Ammon's horn (tissue), 1 donor: ENCODE measurements at regions not wholly inside any gene's neighbourhood (a gene's known extent, or its start where the extent isn't known, plus 50 kb on each side); places are given as distances from the start of the nearest gene placed in this dataset.
"Not testable (repeated sequence)": the region's sequence is repeated elsewhere in the genome, so short reads cannot be mapped to it uniquely, and the experiment has no call there.

ENCODE experiments used
- DNase-seq: peaks from one replicate; pipeline ENCODE4 v3.0.0-alpha.2; 2016; ENCODE audit warnings: low spot score

DNA sequence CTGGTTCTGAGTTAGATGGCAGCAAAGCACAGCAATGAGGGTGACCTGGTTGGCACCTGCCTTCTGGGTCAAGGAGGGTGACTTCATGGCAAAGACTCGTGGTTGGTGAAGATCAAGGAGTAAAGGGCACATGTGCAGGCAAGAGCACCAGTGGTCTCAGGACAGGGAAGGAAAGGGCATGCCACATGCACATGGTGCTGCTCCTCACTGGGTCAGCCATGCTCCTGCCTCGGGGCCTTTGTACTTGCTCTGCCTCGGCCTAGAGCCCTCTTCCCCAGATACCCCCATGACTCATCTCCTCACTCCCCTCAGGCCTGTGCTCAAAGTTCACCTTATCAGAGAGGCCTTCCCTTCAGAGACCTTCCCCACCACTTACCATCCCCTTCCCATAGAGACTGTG is 106.7 kb upstream of the KDM7A start:
- DNase-seq = no peak

DNA sequence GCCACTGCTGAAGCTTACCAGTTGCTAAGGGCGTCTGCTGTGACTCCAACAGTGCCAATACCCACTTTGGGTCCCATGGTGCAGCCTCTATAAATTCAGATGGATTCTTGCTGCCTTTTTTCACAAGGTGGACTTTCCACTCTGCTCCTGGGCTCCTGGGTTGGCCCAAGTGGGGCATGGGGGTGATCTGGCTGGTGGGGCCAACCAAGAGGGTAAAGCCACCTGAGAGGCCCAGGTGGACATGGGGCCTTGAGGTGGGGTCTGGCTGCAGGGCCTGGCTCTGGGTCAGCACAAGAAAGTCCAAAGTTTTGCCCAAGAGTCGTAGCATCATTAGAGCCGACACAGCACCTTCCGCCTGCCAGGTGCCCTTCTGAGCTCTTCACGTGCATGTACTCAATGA is 105.2 kb upstream of the KDM7A start:
- DNase-seq = no peak

DNA sequence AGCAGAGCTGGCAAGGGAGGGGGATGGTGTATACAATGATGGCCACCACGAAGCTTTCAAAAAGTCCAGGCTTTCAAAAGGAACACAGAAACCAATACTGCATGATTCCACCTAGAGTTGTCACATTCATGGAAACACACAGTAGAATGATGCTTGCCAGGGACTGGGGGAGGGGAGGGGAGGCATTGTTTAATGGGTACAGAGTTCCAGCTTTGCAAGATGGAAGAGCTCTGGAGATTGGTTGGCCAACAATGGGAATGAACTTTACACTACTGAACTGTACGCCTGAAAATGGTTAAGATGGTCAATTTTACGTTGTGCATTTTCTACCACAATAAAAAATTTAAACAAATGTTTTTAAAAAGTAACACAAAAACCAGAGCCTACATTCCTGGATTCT is 104.5 kb upstream of the KDM7A start:
- DNase-seq = no peak

DNA sequence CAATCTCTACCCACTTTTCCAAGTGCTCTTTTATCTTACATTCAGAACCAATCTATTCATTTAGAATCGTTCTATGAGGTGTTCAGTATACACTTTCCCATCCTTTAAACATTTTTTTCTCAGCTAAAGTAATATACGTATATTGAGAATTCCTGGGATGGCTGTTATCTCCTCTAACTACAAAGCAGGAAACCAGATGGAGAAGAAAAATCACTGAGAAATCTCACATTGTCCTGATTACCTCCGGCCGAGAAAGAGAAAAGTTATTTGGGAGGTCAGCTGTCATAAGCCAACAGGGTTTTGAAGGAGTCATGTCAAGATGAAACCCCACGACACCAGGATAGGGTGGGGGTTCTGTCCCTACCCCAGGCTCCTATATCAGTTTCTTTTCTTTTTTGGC is 99.2 kb upstream of the KDM7A start:
- DNase-seq = no peak

DNA sequence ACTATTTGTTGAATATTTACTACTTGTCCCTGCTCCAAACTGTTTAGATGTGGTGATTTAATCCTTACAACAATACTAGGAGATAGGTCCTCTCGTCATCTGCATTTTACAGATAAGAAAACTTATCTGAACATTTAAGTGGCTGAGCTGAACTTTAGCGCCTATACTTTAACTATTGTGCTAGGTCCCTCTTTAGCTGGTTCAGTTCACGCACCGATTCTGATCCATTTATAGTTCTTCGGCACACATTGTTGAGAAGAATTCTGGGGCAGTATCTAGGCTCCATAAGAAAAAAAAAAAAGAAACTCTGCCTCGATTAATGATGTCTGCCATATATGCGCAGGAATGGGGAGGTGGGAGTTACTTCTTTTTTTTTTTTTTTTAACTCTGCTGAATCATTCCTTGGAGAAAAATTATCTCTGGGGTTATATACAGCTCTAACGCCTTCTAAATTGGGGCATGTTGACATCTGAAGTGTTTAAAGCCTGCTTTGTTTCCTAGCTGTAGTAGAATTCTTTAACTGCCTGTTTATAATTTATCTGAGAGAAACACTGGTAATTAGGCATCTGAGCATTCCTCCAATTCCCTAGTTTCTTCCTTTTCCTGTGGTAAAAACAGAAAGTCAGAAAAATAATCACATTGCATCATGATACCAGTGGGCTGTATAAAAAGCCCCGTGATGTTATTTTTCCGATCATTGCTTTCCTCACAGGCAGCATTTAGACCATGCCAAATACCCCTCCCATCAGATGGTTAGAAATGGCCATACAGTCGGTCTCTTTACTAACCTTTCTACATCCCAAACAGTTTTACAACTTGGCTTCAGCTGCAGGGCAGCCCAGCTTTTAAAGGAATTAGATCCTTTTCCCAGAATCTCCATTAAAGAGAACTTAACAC is 98.5 kb upstream of the KDM7A start:
- DNase-seq = no peak

DNA sequence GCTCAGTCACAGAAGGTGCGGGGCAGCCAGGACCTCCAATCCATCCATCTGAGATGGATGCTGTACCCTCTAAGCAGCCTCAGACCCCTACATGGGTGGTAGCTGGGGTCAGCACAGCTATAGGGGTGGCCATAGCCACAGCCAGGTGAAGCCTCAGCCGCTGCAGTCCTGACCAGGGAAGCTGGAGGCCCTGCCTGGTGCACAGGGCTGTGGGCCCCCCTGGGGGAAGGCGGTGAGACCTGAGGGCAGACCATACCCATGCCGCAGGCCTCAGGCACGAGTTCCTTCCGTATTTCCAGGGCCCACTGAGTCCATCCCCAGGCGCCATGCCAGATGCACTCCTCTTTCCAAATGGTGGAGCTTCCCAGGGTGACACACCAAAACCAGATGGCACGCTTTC is 96.6 kb upstream of the KDM7A start:
- DNase-seq = no peak

DNA sequence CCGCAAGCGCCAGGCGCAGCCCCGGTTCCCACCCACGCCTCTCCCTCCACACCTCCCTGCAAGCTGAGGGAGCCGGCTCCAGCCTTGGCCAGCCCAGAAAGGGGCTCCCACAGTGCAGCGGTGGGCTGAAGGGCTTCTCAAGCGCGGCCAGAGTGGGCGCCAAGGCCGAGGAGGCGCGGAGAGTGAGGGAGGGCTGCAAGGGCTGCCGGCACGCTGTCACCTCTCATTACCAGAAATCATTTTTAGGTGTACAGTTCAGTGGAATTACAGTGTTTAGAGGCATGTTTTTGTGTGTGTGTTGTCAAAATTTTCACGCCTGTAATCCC is 94.8 kb upstream of the KDM7A start:
- not testable (repeated sequence) for DNase-seq

DNA sequence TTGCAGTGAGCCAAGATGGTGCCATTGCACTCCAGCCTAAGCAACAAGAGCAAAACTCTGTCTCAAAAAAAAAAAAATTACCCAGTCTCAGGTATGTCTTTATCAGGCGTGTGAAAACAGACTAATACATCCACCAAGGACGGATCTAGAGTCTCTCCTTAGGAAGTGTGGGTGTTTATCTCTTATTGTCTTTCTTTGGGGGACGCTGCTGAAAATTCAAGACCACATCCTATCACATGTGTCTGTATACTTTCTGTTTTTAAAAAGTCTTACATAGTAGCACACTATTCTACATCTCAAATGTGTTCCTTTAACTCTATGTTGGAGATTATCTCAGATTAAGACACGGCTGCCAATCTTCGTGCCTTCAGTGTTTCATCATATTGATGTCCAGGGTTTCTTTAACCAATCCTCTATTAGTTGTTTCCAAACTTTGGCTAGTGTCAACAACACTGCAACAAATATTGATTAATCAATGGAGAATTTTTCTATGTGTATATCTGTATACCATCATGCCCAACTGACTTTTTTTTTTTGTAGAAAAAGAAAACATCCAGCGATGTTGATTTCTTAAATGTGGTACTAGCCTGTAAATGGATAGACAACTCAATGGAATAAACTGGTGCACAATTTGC is 92.3 kb upstream of the KDM7A start:
- no peak for DNase-seq

DNA sequence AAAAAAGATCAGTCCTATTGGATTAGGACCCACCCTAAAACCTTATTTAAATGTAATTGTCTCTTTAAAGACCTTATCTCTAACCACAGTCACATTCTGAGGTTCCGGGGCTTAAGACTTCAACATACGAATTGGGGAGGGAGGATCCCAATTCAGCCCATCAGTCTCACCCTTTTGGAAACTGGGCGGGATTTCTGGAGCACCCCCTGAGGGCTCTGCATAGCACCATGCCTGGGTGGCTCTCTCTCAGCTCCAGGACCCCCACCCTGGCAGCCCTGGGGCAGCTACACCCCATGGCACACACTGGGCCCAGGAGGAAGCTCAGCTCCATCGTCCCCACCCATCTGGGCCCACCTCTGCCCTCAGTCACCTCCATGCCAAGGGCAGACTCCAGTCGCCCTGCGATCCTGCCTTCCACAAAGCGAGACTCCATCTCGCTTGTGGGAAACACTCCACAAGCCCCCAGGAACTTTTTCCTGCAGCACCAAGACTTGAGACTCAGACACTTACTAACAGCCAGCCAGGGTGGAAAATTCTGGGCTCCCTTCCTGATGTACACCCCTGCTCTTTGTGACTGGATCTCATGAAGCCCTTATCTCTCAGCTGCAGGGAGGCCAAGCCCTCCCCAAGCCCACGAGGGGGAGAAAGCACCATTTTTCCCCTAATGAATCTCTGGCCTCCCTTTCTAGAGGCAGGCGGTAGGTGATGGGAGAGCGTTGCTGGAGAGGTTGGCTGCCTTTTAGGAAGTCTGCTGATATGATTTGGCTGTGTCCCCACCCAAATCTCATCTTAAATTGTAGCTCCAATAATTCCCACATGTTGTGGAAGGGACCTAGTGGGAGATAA is 90.8 kb upstream of the KDM7A start:
- DNase-seq = no peak

DNA sequence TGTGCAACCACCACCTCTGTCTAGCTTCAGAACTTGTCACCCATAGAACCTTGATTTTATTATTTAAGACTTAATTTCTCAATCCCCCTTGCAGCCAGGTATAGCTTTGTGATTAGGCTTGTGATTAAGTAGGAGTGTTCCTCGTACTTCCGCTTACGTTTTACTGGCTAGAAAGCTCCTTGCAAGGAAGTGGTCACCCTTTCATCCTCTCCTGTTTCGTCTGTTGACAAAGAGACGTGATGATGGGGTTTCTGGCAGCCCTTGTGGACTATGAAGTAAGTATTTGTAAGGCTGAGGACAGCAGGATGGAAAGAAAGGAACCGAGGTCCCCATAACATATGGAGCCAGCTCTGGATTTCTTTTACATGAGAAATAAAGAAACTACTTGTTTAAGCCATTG is 86.5 kb upstream of the KDM7A start:
- no peak for DNase-seq

DNA sequence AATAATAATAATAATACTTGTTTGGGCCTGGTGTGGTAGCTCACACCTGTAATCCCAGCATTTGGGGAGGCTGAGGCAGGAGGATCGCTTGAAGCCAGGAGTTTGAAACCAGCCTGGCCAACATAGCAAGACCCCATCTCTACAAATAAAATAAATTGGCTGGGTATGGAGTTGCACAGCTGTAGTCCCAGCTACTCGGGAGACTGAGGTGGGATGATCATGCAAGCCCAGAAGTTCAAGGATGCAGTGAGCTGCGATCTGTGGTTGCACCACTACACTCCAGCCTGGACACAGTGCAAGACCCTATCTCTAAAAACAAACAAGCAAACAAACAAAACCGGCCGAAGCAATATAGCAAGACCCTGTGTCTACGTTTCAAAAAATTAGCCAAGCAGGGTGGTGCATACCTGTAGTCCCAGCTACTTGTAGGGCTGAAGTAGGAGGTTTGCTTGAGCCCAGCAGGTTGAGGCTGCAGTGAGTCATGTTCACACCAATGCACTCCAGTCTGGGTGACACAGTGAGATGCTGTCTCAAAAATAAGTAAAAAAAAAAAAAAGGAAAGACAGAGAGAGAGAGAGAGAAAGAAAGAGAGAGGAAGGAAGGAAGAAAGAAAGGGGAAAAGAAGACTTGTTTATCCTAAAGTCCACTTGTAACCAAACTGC is 85.6 kb upstream of the KDM7A start:
- DNase-seq = no peak

DNA sequence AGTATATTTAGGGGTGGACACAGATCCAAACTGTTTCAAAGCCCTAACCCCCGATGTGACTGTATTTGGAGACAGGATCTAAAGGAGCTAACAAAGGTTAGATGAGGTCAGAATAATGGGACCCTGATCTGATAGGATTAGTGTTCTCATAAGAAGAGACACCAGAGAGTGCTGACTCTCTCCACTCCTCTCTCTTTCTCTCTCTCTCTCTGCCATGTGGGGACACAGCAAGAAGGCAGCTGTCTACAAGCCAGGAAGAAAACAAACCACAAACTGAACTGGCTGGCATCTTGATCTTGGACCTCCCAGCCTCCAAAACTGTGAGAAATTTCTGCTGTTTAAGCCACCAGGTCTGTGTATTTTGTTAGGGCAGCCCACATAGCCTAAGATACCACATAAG is 84.7 kb upstream of the KDM7A start:
- no peak for DNase-seq

DNA sequence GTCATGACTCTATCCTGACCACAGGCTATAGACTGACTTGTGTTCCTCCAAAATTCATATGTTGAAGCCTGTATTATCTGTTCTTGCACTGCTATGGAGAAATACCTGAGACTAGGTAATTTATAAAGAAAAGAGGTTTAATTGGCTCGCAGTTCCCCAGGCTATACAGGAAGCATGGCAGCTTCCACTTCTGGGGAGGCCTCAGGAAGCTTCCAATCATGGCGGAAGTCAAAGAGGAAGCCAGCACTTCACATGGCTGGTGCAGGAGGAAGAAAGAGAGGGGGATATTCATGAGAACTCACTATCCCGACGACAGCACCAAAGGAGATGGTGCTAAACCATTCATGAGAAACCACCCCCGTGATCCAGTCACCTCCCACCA is 84.3 kb upstream of the KDM7A start:
- no peak for DNase-seq

DNA sequence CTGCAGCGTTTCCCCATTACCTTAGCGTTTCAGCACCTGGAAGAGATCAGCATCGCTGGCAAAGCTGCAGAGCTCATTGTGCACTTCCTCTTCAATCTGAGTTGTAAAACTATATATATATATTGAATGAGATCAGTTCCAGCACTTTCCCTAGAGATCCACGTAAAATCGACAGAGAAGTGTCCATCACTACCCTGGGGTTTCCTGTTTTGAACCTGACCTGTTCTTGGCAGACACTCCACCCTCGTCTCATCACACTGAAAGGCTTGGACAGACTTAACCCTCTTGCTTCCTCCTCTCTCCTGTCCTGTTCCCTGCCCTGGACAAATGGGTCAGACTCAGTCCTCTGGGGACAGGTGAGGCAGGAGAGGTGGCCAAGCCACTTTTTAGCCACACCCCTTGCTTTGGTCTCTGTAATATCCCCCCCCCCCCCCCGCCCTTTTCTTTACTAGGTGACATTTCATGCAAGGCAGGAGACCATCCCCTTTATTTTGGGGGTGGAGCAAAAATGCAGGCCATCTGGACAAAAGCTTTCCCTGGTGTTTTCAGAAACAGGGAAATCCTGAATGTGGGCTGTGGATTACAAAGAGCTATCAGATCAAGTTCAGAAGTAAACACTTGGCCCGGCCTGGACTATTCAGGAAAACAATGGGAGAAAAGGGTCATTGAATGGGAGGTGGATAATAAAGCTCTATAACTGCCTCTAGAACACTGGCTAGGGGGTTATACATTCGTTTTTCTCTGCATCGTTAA is 83.7 kb upstream of the KDM7A start:
- peak; percentile 61 for DNase-seq

DNA sequence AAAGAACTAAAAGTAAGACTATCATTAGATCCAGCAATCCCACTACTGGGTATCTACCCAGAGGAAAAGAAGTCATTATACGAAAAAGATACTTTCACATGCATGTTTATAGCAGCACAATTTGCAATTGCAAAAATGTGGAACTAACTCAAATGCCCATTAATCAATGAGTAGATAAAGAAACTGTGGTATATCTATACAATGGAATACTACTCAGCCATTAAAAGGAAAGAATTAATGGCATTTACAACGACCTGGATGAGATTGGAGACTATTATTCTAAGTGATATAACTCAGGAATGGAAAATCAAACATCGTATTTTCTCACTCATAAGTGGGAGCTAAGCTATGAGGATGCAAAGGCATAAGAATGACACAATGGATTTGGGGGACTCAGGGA is 80.5 kb upstream of the KDM7A start:
- DNase-seq = not testable (repeated sequence)

DNA sequence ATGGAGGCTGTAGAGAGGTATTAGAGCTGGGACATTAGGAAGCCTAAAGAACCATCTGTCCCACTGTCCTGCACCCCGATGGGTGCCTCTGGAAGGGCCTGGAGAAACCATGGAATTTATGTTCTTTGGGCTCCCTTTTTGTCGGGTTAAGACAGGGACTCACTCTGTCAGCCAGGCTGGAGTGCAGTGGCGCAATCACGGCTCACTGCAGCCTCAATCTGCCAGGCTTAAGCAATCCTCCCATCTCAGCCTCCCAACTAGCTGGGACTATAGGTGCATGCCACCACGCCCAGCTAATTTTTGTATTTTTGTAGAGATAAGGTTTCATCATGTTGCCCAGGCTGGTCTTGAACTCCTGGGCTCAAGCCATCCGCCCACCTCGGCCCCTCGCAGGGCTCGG is 78.2 kb upstream of the KDM7A start:
- not testable (repeated sequence) for DNase-seq

DNA sequence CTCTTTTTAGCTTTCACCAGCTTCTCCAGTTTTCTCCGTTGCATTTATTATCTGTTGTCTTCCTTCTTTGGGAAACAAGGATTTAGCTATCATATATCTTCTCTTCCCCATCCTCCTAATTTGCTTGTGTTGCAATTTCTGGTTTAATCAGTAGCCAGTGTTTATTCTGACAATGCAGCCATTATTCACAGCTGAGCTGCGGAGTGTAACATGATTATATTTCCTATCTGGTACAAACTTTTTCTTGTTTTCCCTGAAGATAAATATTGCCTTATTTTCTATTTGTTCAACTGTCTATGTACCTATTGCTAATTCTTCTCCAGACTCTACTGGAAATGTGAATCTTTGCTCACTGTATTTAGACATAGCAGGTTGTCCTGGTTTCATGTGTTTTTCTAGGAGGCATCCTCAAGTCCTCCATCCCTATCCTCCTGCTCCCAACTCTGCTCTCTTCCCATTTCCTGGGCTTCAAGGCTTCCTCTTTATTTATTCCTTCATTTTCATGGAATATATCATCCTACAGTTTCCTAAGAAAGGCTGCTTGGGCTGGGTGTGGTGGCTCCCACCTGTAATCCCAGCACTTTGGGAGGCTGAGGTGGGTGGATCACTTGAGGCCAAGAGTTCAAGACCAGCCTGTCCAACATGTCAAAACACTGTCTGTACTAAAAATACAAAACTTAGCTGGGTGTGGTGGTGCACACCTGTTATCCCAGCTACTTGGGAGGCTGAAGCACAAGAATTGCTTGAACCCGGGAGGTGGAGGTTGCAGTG is 72.4 kb upstream of the KDM7A start:
- no peak for DNase-seq

DNA sequence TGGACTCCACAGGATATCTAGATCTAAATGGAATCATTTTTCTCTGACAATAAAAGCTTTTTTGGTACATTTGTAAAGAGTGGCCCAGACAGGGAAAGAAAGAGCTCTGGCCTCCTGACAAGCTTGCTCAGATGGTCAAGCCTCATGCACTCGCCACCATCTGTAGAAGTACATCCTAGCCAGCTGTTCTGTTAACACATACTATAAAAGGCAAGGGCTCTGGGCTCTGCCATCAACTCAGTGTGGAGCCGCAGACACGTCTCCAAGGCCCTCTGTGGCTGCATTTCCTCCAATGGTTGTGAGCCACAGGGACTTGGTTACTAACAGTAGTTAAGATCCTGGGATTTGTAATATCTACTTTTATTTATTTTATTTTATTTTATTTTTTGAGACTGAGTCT is 70.8 kb upstream of the KDM7A start:
- DNase-seq = no peak

DNA sequence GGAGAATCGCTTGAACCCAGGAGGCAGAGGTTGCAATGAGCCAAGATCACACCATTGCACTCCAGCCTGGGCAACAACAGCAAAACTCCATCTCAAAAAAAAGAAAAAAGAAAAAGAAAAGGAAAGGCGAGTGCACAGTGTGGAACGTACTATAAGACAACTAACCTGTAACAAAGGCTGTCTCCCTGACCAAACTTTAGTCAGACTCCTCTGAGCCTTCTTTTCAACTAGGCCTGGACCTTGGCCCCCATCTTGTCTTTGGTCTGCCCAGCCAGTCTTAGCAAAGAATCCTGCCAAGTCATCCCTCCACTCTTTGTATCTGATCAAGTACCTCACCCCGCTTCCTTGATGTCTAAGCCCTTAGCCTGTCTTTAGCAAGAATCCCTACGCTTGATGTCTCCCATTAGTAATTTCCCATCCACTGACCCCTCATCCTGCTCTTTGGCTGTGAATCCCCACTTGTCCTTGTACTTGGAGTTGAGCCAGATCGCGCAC is 68.9 kb upstream of the KDM7A start:
- no peak for DNase-seq
